Fibroblast of mammary gland (primary cell): ENCODE measurements at regions not wholly inside any gene's neighbourhood (a gene's known extent, or its start where the extent isn't known, plus 50 kb on each side); places are given as distances from the start of the nearest gene placed in this dataset.
"Not testable (repeated sequence)": the region's sequence is repeated elsewhere in the genome, so short reads cannot be mapped to it uniquely, and the experiment has no call there.

Experiments used
- DNase-seq: peaks from one replicate; pipeline ENCODE4 v3.0.0-alpha.2; 2010; ENCODE audit warnings: low read depth
- H3K4me3 ChIP-seq: 2 replicates; pipeline ENCODE4 v1.5.1; 2011; ENCODE audit warnings: low read depth, mild to moderate bottlenecking, low read length, moderate library complexity; ENCODE audit not compliant: control insufficient read depth
- TF ChIP-seq, protein P1 (sequence below): conservative IDR thresholded peaks from 2 replicates; pipeline ENCODE4 v1.5.1; 2011; ENCODE audit warnings: low read depth, low read length, inconsistent platforms; ENCODE audit not compliant: control insufficient read depth, insufficient read depth

DNA sequence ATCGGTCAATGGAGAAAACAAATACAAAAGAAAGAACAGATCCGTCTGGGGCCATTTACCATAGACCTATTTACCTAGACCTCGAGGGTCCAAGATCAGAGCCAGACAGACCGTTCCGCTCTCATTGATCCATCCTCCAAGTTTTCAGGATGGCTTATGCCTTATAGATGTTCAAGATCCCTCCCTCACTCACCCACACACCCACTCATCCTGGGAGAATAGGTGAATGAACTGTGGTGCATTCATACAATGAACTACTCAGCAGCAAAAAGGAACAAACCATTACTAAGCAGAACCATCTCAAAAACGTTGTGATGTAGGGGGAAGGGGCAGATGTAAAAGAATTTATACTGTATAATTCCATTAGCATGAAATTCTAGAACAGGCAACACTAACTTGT, 125.1 kb upstream of the RREB1 start:
- no peak overlapping the region for H3K4me3 ChIP-seq
- TF ChIP-seq, protein P1, sequence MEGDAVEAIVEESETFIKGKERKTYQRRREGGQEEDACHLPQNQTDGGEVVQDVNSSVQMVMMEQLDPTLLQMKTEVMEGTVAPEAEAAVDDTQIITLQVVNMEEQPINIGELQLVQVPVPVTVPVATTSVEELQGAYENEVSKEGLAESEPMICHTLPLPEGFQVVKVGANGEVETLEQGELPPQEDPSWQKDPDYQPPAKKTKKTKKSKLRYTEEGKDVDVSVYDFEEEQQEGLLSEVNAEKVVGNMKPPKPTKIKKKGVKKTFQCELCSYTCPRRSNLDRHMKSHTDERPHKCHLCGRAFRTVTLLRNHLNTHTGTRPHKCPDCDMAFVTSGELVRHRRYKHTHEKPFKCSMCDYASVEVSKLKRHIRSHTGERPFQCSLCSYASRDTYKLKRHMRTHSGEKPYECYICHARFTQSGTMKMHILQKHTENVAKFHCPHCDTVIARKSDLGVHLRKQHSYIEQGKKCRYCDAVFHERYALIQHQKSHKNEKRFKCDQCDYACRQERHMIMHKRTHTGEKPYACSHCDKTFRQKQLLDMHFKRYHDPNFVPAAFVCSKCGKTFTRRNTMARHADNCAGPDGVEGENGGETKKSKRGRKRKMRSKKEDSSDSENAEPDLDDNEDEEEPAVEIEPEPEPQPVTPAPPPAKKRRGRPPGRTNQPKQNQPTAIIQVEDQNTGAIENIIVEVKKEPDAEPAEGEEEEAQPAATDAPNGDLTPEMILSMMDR, result no peak
- DNase-seq, result no peak

GRCh38 chr6:6984585-6985366, 123.0 kb upstream of the RREB1 start:
- H3K4me3 ChIP-seq, result no peak overlapping the region
- TF ChIP-seq, protein P1, result no peak
- DNase-seq, result no peak

- no peak overlapping the region for H3K4me3 ChIP-seq
- TF ChIP-seq, protein P1, result no peak
- no peak for DNase-seq
Measured at GRCh38 chr6:6986344-6986743, 121.4 kb upstream of the RREB1 start.

GRCh38 chr6:6987749-6988148, 120.0 kb upstream of the RREB1 start:
- TF ChIP-seq, protein P1, result no peak
- no peak for DNase-seq
- H3K4me3 ChIP-seq, result no peak overlapping the region

GRCh38 chr6:6990059-6990458, 117.7 kb upstream of the RREB1 start:
- not testable (repeated sequence) for DNase-seq

DNA sequence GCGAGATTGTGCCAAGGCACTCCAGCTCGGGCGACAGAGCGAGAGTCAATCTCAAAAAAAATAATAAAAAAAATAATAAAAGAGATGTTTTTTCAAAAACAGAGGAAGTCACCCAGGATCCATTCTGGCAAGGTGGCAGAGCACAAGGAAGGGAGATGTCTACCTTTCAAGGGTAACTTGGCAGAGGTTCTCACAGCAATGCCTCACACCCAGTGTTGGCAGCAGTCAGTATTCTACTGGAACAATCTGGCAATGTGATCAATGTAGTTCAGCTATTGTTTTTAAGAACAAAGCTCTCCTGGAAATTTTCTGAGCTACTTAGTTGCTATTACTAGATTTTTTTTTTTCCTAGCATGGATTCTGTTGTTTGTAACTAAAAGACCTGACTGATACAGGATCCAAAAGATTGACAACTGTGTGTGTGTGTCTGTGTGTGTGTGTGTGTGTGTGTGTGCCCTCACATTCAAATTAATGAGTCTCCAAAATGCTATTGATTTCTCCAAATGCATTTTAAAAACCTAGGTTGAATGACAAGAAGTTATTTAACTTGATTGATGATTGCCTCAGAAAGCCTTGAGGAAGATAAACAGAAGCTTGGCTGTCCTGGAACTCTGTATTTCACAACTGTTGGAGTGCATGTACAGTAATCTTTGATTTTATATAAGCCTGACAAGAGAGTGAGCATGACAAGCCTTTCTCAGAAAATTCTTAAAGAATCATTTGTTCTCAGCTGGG, 114.1 kb upstream of the RREB1 start:
- TF ChIP-seq, protein P1, result no peak
- no peak overlapping the region for H3K4me3 ChIP-seq
- peak; percentile 14 for DNase-seq

More at GRCh38 chr6:6990059-6990458, 117.7 kb upstream of the RREB1 start:
- not testable (repeated sequence) for H3K4me3 ChIP-seq

- TF ChIP-seq, protein P1, result no peak
- H3K4me3 ChIP-seq, result no peak overlapping the region
- DNase-seq, result no peak
Measured at GRCh38 chr6:6994796-6995195, 113.0 kb upstream of the RREB1 start.
